C4-2B (cell line): ENCODE measurements at regions not wholly inside any gene's neighbourhood (a gene's known extent, or its start where the extent isn't known, plus 50 kb on each side); places are given as distances from the start of the nearest gene placed in this dataset.

Experiments
- CTCF ChIP-seq: fragments of 450-650 bp; conservative IDR thresholded peaks from 2 replicates; pipeline ENCODE4 v1.5.1; 2017; ENCODE audit warnings: mild to moderate bottlenecking
- ZFX ChIP-seq: fragments of 450-650 bp; IDR thresholded peaks from 2 replicates; pipeline ENCODE4 v1.6.1; 2017

- TF ChIP-seq CTCF: no peak
- TF ChIP-seq ZFX: no peak
Observed at GRCh38 chr11:38006466-38006865, 1408.4 kb upstream of the RAG2 start.
